B cell (primary cell): ENCODE measurements at regions not wholly inside any gene's neighbourhood (a gene's known extent, or its start where the extent isn't known, plus 50 kb on each side); places are given as distances from the start of the nearest gene placed in this dataset.

Source experiments
- EZH2 ChIP-seq: IDR thresholded peaks from 2 replicates; pipeline ENCODE4 v1.6.1; 2012; ENCODE audit warnings: borderline replicate concordance, low read depth, mild to moderate bottlenecking, moderate library complexity, low read length; ENCODE audit not compliant: insufficient read depth, poor library complexity, severe bottlenecking
- TF ChIP-seq, protein P1 (sequence below): fragments of 200-600 bp; IDR thresholded peaks from one replicate; pipeline ENCODE4 v1.8.0; 2022; ENCODE audit warnings: antibody characterized with exemption, mild to moderate bottlenecking

DNA sequence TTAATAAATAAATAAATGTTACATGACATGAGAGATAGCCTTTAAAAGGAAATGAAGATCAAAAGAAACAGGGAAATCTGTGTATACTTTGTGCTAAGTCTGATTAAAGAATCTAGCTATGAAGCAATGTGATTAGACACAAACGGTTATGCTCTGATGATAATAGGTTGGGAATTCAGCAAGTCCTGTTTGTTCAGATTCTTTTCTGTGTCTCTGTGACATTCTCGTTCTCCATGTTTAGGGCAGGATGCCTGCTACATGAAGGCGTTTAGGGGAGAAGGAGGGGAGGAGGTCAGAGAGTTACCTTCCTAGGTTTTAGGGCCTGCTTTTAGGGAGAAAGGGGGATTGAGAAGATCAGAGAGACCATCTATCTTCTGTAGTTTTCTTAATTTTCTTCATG is 555.3 kb downstream of the DNAJB9 start:
- TF ChIP-seq, protein P1, sequence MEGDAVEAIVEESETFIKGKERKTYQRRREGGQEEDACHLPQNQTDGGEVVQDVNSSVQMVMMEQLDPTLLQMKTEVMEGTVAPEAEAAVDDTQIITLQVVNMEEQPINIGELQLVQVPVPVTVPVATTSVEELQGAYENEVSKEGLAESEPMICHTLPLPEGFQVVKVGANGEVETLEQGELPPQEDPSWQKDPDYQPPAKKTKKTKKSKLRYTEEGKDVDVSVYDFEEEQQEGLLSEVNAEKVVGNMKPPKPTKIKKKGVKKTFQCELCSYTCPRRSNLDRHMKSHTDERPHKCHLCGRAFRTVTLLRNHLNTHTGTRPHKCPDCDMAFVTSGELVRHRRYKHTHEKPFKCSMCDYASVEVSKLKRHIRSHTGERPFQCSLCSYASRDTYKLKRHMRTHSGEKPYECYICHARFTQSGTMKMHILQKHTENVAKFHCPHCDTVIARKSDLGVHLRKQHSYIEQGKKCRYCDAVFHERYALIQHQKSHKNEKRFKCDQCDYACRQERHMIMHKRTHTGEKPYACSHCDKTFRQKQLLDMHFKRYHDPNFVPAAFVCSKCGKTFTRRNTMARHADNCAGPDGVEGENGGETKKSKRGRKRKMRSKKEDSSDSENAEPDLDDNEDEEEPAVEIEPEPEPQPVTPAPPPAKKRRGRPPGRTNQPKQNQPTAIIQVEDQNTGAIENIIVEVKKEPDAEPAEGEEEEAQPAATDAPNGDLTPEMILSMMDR: no peak
- no peak for TF ChIP-seq EZH2
